ENCODE measurements at regions not wholly inside any gene's neighbourhood (a gene's known extent, or its start where the extent isn't known, plus 50 kb on each side); places are given as distances from the start of the nearest gene placed in this dataset.

GRCh38 chr3:147914532-147914931, 505.4 kb downstream of the ZIC1 start:
- Mint-ChIP-seq H3K27me3 (ENCODE audit: insufficient read depth) (no peaks in the 10 kb centered on the region), H3K36me3 (ENCODE audit: low read depth) (no peaks in the 10 kb centered on the region), H3K27ac (no peak overlapping the region), H3K4me3 (no peak overlapping the region), H3K9me3 (peaks cover 3% of the 10 kb centered on the region), H3K4me1 (no peaks in the 10 kb centered on the region)
- TF ChIP-seq CTCF (conservative IDR thresholded peaks at IDR 0.05) = no peak
- H3K4me3 ChIP-seq (ENCODE audit: low read length) = no peak overlapping the region
- no peaks in the 10 kb centered on the region for H3K36me3 ChIP-seq (ENCODE audit: control insufficient read depth, insufficient read depth, low read length)
- WGBS, 2 experiments (ENCODE audit: insufficient coverage in 1 of 2, insufficient read length in 1 of 2) = 93 to 100% methylated on average over 1 of the region's 1 CpG
- no peaks in the 10 kb centered on the region for H3K27me3 ChIP-seq (ENCODE audit: control insufficient read depth, insufficient read depth, low read length, poor library complexity, severe bottlenecking)
- H3K27ac ChIP-seq (ENCODE audit: low read depth, low read length) = no peak overlapping the region
- no peaks in the 10 kb centered on the region for H3K4me1 ChIP-seq (ENCODE audit: control insufficient read depth, insufficient read depth, low read length)
- no peak for DNase-seq
- peaks cover 5% of the 10 kb centered on the region for H3K9me3 ChIP-seq (ENCODE audit: control insufficient read depth, low read length)
- H3K9ac ChIP-seq (ENCODE audit: extremely low read depth, low read length, poor library complexity, severe bottlenecking) = no peak overlapping the region

GRCh38 chr3:147915057-147915456, 505.9 kb downstream of the ZIC1 start:
- Histone ChIP-seq H3K4me1 (ENCODE audit: control insufficient read depth, insufficient read depth, low read length) (no peaks in the 10 kb centered on the region), H3K9ac (ENCODE audit: extremely low read depth, low read length, poor library complexity, severe bottlenecking) (no peak overlapping the region), H3K27ac (ENCODE audit: low read depth, low read length) (no peak overlapping the region), H3K9me3 (ENCODE audit: control insufficient read depth, low read length) (peaks cover 5% of the 10 kb centered on the region), H3K36me3 (ENCODE audit: control insufficient read depth, insufficient read depth, low read length) (no peaks in the 10 kb centered on the region), H3K4me3 (ENCODE audit: low read length) (no peak overlapping the region), H3K27me3 (ENCODE audit: control insufficient read depth, insufficient read depth, low read length, poor library complexity, severe bottlenecking) (no peaks in the 10 kb centered on the region)
- no peak for DNase-seq
- 89 to 94% methylated on average over 5 of the region's 5 CpGs for WGBS, 2 experiments (ENCODE audit: insufficient coverage in 1 of 2, insufficient read length in 1 of 2)
- TF ChIP-seq CTCF (conservative IDR thresholded peaks at IDR 0.05) = no peak
- Mint-ChIP-seq H3K4me3 (no peak overlapping the region), H3K36me3 (ENCODE audit: low read depth) (no peaks in the 10 kb centered on the region), H3K4me1 (no peaks in the 10 kb centered on the region), H3K9me3 (peaks cover 3% of the 10 kb centered on the region), H3K27ac (no peak overlapping the region), H3K27me3 (ENCODE audit: insufficient read depth) (no peaks in the 10 kb centered on the region)

GRCh38 chr3:147919496-147919895, 510.3 kb downstream of the ZIC1 start:
- Histone ChIP-seq H3K36me3 (ENCODE audit: control insufficient read depth, insufficient read depth, low read length) (no peaks in the 10 kb centered on the region), H3K27ac (ENCODE audit: low read depth, low read length) (no peak overlapping the region), H3K9me3 (ENCODE audit: control insufficient read depth, low read length) (no peaks in the 10 kb centered on the region), H3K9ac (ENCODE audit: extremely low read depth, low read length, poor library complexity, severe bottlenecking) (no peak overlapping the region), H3K4me3 (ENCODE audit: low read length) (no peak overlapping the region), H3K27me3 (ENCODE audit: control insufficient read depth, insufficient read depth, low read length, poor library complexity, severe bottlenecking) (no peaks in the 10 kb centered on the region), H3K4me1 (ENCODE audit: control insufficient read depth, insufficient read depth, low read length) (no peaks in the 10 kb centered on the region)
- H3K4me1 Mint-ChIP-seq = no peaks in the 10 kb centered on the region
- no peaks in the 10 kb centered on the region for H3K36me3 Mint-ChIP-seq (ENCODE audit: low read depth)
- no peaks in the 10 kb centered on the region for H3K9me3 Mint-ChIP-seq
- H3K27ac Mint-ChIP-seq = no peak overlapping the region
- no peak overlapping the region for H3K4me3 Mint-ChIP-seq
- H3K27me3 Mint-ChIP-seq (ENCODE audit: insufficient read depth) = no peaks in the 10 kb centered on the region
- DNase-seq = no peak
- TF ChIP-seq CTCF (conservative IDR thresholded peaks at IDR 0.05) = no peak
- 90 to 96% methylated on average over 4 of the region's 4 CpGs for WGBS, 2 experiments (ENCODE audit: insufficient coverage in 1 of 2, insufficient read length in 1 of 2)
